ENCODE measurements at regions not wholly inside any gene's neighbourhood (a gene's known extent, or its start where the extent isn't known, plus 50 kb on each side); places are given as distances from the start of the nearest gene placed in this dataset.

DNA sequence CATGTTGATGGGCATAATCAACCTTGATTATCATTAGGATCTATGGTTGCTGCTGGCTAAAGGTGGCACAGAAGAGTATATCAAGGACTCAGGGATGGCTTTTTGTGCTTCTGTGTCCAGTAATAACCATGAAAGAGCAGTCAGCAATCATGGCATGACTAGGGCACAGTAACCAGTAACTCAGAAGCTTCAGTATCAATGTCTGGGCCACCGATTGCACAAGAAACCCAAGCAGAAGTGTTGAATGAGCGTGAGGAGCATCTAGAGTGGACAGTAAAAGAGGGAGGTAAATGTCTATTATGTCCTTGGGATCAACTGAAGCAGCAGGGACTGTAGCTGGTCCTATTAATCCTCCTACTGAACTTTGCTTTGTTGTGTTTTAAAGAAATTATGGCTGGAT, 81.5 kb upstream of the F13A1 start:
- TF ChIP-seq, protein P1, sequence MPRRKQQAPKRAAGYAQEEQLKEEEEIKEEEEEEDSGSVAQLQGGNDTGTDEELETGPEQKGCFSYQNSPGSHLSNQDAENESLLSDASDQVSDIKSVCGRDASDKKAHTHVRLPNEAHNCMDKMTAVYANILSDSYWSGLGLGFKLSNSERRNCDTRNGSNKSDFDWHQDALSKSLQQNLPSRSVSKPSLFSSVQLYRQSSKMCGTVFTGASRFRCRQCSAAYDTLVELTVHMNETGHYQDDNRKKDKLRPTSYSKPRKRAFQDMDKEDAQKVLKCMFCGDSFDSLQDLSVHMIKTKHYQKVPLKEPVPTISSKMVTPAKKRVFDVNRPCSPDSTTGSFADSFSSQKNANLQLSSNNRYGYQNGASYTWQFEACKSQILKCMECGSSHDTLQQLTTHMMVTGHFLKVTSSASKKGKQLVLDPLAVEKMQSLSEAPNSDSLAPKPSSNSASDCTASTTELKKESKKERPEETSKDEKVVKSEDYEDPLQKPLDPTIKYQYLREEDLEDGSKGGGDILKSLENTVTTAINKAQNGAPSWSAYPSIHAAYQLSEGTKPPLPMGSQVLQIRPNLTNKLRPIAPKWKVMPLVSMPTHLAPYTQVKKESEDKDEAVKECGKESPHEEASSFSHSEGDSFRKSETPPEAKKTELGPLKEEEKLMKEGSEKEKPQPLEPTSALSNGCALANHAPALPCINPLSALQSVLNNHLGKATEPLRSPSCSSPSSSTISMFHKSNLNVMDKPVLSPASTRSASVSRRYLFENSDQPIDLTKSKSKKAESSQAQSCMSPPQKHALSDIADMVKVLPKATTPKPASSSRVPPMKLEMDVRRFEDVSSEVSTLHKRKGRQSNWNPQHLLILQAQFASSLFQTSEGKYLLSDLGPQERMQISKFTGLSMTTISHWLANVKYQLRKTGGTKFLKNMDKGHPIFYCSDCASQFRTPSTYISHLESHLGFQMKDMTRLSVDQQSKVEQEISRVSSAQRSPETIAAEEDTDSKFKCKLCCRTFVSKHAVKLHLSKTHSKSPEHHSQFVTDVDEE (CRISPR knock-in tag; IDR thresholded peaks at IDR 0.05) = no peak
- TF ChIP-seq ZC3H10 (CRISPR knock-in tag; IDR thresholded peaks at IDR 0.05) (no peak), ZFP30 (CRISPR knock-in tag; IDR thresholded peaks at IDR 0.05) (no peak), ZNF70 (CRISPR knock-in tag; IDR thresholded peaks at IDR 0.05) (no peak), TCF4 (CRISPR knock-in tag; IDR thresholded peaks at IDR 0.05; ENCODE audit: borderline replicate concordance) (no peak), RARB (CRISPR knock-in tag; IDR thresholded peaks at IDR 0.05) (no peak), ZFP3 (CRISPR knock-in tag; IDR thresholded peaks at IDR 0.05) (no peak)
- TF ChIP-seq, protein P2, sequence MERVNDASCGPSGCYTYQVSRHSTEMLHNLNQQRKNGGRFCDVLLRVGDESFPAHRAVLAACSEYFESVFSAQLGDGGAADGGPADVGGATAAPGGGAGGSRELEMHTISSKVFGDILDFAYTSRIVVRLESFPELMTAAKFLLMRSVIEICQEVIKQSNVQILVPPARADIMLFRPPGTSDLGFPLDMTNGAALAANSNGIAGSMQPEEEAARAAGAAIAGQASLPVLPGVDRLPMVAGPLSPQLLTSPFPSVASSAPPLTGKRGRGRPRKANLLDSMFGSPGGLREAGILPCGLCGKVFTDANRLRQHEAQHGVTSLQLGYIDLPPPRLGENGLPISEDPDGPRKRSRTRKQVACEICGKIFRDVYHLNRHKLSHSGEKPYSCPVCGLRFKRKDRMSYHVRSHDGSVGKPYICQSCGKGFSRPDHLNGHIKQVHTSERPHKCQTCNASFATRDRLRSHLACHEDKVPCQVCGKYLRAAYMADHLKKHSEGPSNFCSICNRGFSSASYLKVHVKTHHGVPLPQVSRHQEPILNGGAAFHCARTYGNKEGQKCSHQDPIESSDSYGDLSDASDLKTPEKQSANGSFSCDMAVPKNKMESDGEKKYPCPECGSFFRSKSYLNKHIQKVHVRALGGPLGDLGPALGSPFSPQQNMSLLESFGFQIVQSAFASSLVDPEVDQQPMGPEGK (CRISPR knock-in tag; IDR thresholded peaks at IDR 0.05; ENCODE audit: borderline replicate concordance) = no peak
- TF ChIP-seq, protein P3, sequence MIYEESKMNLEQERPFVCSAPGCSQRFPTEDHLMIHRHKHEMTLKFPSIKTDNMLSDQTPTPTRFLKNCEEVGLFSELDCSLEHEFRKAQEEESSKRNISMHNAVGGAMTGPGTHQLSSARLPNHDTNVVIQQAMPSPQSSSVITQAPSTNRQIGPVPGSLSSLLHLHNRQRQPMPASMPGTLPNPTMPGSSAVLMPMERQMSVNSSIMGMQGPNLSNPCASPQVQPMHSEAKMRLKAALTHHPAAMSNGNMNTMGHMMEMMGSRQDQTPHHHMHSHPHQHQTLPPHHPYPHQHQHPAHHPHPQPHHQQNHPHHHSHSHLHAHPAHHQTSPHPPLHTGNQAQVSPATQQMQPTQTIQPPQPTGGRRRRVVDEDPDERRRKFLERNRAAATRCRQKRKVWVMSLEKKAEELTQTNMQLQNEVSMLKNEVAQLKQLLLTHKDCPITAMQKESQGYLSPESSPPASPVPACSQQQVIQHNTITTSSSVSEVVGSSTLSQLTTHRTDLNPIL (CRISPR knock-in tag; IDR thresholded peaks at IDR 0.05; ENCODE audit: low read depth) = no peak
